Right atrium auricular region (tissue), 2 donors: ENCODE measurements at regions not wholly inside any gene's neighbourhood (a gene's known extent, or its start where the extent isn't known, plus 50 kb on each side); places are given as distances from the start of the nearest gene placed in this dataset.

Experiments
- DNase-seq: peaks from one replicate; pipeline ENCODE4 v3.0.0-alpha.2; 2019; ENCODE audit warnings: low spot score
- H3K27ac ChIP-seq, 2 donors: fragments of 200-600 bp; sonication (generic); 1 replicate in 1 of 2; 2 replicates in 1 of 2; pipeline ENCODE4 v1.5.1; 2016 to 2019
- H3K27me3 ChIP-seq, 2 donors: fragments of 200-600 bp; sonication (generic); one replicate each; pipeline versions ENCODE4 v1.5.1 to v1.6.0; 2017 to 2019
- H3K36me3 ChIP-seq: fragments of 200-600 bp; sonication (generic); one replicate; pipeline ENCODE4 v1.5.1; 2016
- H3K4me1 ChIP-seq, 2 donors: fragments of 200-600 bp; sonication (generic); one replicate each; pipeline versions ENCODE4 v1.5.1 to v1.6.0; 2017 to 2019
- H3K4me3 ChIP-seq, 2 donors: fragments of 200-600 bp; sonication (generic); 1 replicate in 1 of 2; 2 replicates in 1 of 2; pipeline ENCODE4 v1.5.1; 2017 to 2019; ENCODE audit warnings: mild to moderate bottlenecking in 1 of 2, moderate library complexity in 1 of 2
- H3K9me3 ChIP-seq, 2 donors: fragments of 200-600 bp; sonication (generic); one replicate each; pipeline ENCODE4 v1.5.1; 2019
- CTCF ChIP-seq, 2 donors: fragments of 200-600 bp; sonication (generic); IDR thresholded peaks; one replicate each; pipeline ENCODE4 v1.5.1; 2019; ENCODE audit warnings: antibody characterized with exemption in 2 of 2

- Histone ChIP-seq H3K27ac (no peak overlapping the region), H3K4me1 (no peaks in the 10 kb centered on the region), H3K36me3 (no peaks in the 10 kb centered on the region), H3K27me3 (no peaks in the 10 kb centered on the region), H3K9me3 (no peaks in the 10 kb centered on the region), H3K4me3 (no peak overlapping the region)
- TF ChIP-seq CTCF (IDR thresholded peaks at IDR 0.05) = peak; percentile 43 to 65
- DNase-seq = no peak
Observed at GRCh38 chr3:63193647-63194046, 84.5 kb upstream of the SYNPR start.

- Histone ChIP-seq H3K27me3 (no peaks in the 10 kb centered on the region), H3K4me1 (no peaks in the 10 kb centered on the region), H3K27ac (no peak overlapping the region), H3K4me3 (no peak overlapping the region), H3K9me3 (no peaks in the 10 kb centered on the region), H3K36me3 (no peaks in the 10 kb centered on the region)
- no peak for TF ChIP-seq CTCF (IDR thresholded peaks at IDR 0.05)
- DNase-seq = no peak
Observed at GRCh38 chr3:63199606-63200005, 78.5 kb upstream of the SYNPR start.

- Histone ChIP-seq H3K9me3 (no peaks in the 10 kb centered on the region), H3K4me1 (no peaks in the 10 kb centered on the region), H3K27ac (no peak overlapping the region), H3K36me3 (no peaks in the 10 kb centered on the region), H3K27me3 (no peaks in the 10 kb centered on the region), H3K4me3 (no peak overlapping the region)
- no peak for DNase-seq
- no peak for TF ChIP-seq CTCF (IDR thresholded peaks at IDR 0.05)
Observed at GRCh38 chr3:63202529-63202928, 75.6 kb upstream of the SYNPR start.

GRCh38 chr3:63207066-63207590 lies 71.0 kb upstream of the SYNPR start:
- Histone ChIP-seq H3K9me3 (no peaks in the 10 kb centered on the region), H3K36me3 (no peaks in the 10 kb centered on the region), H3K27me3 (no peaks in the 10 kb centered on the region), H3K27ac (no peak overlapping the region), H3K4me1 (no peaks in the 10 kb centered on the region), H3K4me3 (no peak overlapping the region)
- no peak for DNase-seq
- no peak for TF ChIP-seq CTCF (IDR thresholded peaks at IDR 0.05)

GRCh38 chr3:63228087-63228486 lies 50.0 kb upstream of the SYNPR start:
- TF ChIP-seq CTCF (IDR thresholded peaks at IDR 0.05) = no peak
- Histone ChIP-seq H3K27ac (peak overlapping the region in 1 of 2 donors; percentile 62), H3K27me3 (no peaks in the 10 kb centered on the region), H3K36me3 (no peaks in the 10 kb centered on the region), H3K4me3 (no peak overlapping the region), H3K4me1 (peaks cover 0 to 7% of the 10 kb centered on the region in 2 donors), H3K9me3 (no peaks in the 10 kb centered on the region)
- DNase-seq = no peak
